Limb (tissue), 2 donors: ENCODE measurements at regions not wholly inside any gene's neighbourhood (a gene's known extent, or its start where the extent isn't known, plus 50 kb on each side); places are given as distances from the start of the nearest gene placed in this dataset.
A peak's percentile ranks its signal among the peaks of the same experiment; 100 is the strongest.

Source experiments
- DNase-seq, 2 donors: peaks; one replicate each; pipeline ENCODE4 v3.0.0-alpha.2; 2016; ENCODE audit errors: extremely low spot score in 2 of 2

GRCh38 chr2:158009399-158009798 is 92.3 kb upstream of the UPP2 start:
- DNase-seq, result peak in 1 of 2 donors; percentile 47

- no peak for DNase-seq
Observed at GRCh38 chr2:158006961-158007719, 94.5 kb upstream of the UPP2 start.

DNA sequence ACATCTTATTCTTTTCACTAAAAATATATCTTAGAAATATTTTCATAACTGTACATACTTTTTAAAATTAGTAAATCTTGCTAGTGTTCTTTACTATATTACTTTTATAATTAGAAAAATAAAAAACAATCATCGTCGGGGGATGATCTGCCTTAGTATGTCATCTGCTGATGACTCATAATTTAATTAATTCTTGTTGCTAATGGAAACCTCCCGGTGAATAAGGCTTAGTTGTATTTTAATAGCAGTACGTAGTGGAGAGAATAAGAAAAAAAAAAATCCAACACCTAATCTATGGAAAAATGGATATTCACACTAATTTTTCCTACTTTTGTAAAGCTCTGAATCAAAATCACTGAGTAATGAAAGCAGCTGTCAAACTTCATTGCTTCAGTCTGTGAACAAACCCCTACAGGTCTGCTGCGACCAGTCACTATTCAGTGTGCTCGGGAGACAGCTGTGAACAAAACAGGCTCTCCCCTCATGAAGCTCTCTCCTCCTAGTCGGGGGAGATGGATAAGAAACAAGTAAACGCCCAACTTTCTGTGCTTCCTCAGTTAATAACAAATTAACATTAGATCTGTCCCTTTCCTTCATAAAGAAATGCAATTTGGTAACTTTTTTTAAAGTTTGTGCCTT is 97.4 kb upstream of the UPP2 start:
- no peak for DNase-seq

DNA sequence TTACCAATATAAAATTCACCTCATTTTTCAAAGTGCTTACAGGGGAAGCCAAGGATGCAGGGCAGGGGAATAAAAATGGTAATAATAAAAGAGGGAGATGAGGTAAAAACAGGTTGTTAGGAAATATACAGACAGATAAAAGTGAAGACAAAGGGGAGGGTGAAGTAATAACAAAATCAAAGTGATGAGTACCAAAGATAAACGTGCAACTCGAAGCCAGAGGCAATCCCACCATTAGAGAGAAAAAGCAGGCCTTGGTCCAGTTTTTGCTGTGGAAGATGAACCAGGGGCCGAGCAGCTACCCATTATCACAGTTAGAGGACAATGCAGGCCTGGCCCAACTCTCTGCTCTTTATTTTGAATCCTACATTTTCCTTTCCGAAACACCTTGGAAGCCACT is 99.6 kb upstream of the UPP2 start:
- no peak for DNase-seq

GRCh38 chr2:157996799-157997198 is 104.9 kb upstream of the UPP2 start:
- DNase-seq, result no peak

- DNase-seq, result no peak
Observed at GRCh38 chr2:157995117-157995516, 106.6 kb upstream of the UPP2 start.

GRCh38 chr2:157991932-157992331 is 109.7 kb upstream of the UPP2 start:
- DNase-seq, result no peak

DNA sequence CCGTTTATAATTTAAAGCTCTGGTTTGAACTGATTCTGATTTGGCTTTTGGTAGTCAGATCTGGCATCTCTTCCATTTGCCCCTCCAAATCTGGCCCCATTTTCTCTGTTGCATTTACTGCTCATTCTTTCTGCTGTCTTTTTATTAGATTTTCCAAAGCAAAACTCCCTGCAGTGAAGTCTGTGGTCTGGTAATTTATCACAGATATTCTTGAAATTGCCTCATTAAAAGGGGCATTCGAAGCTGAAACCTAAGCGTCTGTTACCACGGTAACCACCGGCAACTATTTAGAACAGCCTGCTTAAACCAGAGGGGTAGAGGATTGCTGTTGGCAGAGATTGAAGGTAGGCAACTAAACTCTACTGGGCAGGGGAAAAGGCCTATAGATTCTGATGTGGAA is 111.5 kb upstream of the UPP2 start:
- peak in 1 of 2 donors; percentile 16 for DNase-seq

DNA sequence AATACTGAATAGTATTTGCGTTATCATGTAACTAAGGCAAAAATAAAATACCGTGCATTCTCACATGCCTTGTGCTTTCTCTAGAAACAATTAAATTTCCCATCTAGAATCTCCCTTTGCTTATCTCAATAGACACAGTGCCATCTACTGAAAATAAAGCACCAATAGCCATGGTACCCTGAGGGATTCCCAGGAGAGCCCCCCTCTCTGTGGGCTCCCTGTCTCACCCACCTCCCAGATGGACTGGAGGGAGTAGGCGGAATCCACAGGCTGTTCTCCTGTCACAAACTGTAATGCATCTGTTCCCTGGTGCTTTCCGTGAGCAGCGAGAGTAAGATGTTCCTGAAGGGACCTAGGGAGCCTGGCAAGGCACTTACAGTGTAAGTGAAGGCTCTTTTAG is 112.4 kb upstream of the UPP2 start:
- no peak for DNase-seq

GRCh38 chr2:157986761-157987160 is 110.6 kb upstream of the ACVR1 start:
- DNase-seq, result no peak

DNA sequence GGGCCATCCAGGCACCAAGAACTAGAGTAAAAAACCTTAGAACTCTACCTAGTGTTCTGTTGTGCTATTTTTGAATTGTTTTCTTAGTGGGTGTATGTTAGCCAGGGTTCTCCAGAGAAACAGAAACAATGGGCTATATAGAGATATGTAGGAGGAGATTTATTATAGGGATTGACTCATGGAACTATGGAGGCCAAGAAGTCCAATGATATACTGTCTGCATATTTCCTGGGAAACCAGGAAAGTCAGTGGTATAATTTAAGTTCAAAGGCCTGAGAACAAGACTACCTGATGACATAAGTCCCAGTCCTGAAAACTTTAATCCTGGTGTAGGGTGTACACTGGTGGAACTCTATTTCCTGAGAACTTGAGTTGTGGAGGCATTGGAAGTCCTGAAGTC is 108.7 kb upstream of the ACVR1 start:
- no peak for DNase-seq

GRCh38 chr2:157980020-157980419 is 103.9 kb upstream of the ACVR1 start:
- DNase-seq, result no peak

- no peak for DNase-seq
Observed at GRCh38 chr2:157971702-157972101, 95.6 kb upstream of the ACVR1 start.

DNA sequence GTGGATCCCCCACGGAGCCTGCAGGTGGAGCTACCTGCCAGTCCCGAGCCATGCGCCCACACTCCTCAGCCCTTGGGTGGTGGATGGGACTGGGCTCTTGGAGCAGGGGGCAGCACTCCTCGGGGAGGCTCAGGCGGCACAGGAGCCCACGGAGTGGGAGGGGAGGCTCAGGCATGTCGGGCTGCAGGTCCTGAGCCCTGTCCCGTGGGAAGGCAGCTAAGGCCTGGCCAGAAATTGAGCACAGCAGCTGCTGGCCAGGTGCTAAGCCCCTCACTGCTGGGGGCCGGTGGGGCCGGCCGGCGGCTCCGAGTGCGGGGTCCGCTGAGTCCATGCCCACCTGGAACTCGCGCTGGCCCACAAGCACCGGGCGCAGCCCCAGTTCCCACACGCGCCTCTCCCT is 91.7 kb upstream of the ACVR1 start:
- no peak for DNase-seq

GRCh38 chr2:157959249-157959648 is 83.1 kb upstream of the ACVR1 start:
- DNase-seq, result no peak

- DNase-seq, result no peak
Observed at GRCh38 chr2:157957596-157957995, 81.5 kb upstream of the ACVR1 start.

- no peak for DNase-seq
Observed at GRCh38 chr2:157952558-157952957, 76.4 kb upstream of the ACVR1 start.

GRCh38 chr2:157948856-157949255 is 72.7 kb upstream of the ACVR1 start:
- DNase-seq, result no peak

GRCh38 chr2:157946919-157947557 is 70.9 kb upstream of the ACVR1 start:
- DNase-seq, result no peak

GRCh38 chr2:157940024-157940423 is 63.9 kb upstream of the ACVR1 start:
- no peak for DNase-seq

- DNase-seq, result no peak
Observed at GRCh38 chr2:157938556-157938955, 62.4 kb upstream of the ACVR1 start.

DNA sequence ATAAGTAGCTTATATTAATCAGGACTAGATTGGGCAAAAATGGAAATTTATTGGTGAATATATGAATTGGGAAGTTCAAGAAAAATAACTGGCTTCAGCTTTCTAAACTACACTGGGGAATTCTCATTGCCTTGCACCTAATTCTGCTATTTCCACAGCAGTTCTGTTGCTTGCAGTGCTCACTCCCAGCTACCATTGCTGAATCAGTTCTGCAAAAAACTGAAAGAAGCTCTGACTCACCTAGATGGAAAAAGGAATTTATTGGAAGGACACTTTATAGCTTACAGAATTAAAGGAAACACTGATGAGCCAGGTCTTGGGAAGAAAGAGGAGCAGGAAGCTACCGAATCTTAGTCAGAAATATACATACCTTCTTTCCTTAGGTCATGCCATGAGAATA is 60.3 kb upstream of the ACVR1 start:
- DNase-seq, result no peak

DNA sequence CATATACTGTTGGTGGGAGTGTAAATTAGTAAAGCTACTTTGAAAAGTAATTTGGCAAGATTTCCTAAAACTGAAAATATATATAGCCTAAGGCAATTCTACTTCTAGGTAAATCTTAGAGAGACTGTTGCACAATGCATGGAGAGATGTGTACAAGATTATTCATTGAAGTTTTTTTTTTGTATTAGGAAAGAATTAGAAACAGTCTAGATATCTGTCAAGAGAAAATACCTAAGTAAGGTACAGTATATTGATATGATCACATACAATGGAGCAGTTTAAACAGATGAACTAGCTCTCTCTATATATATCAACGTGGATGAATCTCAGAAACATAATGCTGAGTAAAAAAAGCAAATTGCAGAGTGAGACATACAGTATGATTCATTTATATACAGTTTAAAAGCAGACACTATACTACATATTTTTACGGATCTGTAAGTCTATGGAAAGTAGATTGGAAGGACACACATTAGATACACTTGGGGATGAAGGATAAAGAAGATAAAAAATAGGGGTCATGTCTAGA is 59.3 kb upstream of the ACVR1 start:
- no peak for DNase-seq
